ENCODE measurements at regions not wholly inside any gene's neighbourhood (a gene's known extent, or its start where the extent isn't known, plus 50 kb on each side); places are given as distances from the start of the nearest gene placed in this dataset.

DNA sequence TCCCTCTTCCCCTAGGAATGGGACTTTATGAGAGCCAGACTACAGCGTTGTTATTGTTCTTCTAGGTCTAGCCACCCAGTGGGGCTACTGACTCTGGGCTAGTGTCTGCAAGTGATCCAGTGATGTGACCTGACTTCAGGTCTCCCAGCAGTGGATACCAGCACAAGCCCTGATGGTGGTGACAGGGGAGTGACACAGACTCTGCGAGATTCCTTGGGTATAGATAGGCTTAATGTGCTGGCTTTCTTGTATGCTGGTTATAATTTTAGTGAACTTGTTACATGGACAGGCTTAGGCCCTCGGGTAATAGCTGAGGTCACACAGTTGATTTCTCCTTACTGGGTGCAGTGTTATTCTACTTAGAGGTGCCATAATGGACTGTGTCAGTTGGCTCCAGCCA is 106.9 kb downstream of the TBC1D30 start:
- no peak for DNase-seq (ENCODE audit: low read depth)

GRCh38 chr12:64931981-64932380 is 107.5 kb downstream of the TBC1D30 start:
- DNase-seq (ENCODE audit: low read depth) = no peak

- no peak for DNase-seq (ENCODE audit: low read depth)
These were observed 109.3 kb downstream of the TBC1D30 start for GRCh38 chr12:64933791-64934190.

GRCh38 chr12:64937452-64937851 is 113.0 kb downstream of the TBC1D30 start:
- DNase-seq (ENCODE audit: low read depth) = no peak

- DNase-seq (ENCODE audit: low read depth) = no peak
These were observed 113.7 kb downstream of the TBC1D30 start for GRCh38 chr12:64938179-64938578.

GRCh38 chr12:64943686-64944085 is 119.2 kb downstream of the TBC1D30 start:
- peak; percentile 88 for DNase-seq (ENCODE audit: low read depth)

GRCh38 chr12:64944966-64945365 is 120.5 kb downstream of the TBC1D30 start:
- no peak for DNase-seq (ENCODE audit: low read depth)

GRCh38 chr12:64946132-64946829 is 121.8 kb downstream of the TBC1D30 start:
- DNase-seq (ENCODE audit: low read depth) = no peak

DNA sequence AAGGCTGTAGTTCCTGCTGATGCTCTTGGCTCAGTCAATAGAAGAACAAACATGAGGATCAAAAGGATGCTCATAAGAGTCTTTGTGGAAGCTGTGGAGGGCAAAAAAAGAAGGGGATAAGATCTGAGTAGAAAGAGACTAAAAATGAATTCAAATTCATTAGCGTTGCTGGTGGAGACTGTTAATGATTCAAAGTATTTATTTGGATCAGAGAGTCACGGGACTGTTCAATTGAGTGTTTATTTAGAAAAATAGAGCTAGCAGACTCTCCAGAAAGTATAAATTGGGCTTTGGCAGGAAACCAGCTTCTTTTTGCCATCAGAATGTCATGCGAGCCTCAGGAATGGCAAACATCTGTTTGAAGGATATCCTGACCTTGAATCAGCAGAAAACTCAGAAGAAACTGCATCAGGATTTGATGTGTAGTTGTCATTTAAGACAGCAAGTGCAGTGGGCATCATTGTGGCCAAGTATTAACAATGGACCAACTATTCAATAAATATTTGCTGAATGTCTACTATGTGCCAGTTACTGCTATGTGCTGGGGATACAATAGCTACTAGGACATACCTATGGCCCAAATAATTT is 126.4 kb downstream of the TBC1D30 start:
- no peak for DNase-seq (ENCODE audit: low read depth)

- DNase-seq (ENCODE audit: low read depth) = no peak
These were observed 127.5 kb downstream of the TBC1D30 start for GRCh38 chr12:64951944-64952343.

DNA sequence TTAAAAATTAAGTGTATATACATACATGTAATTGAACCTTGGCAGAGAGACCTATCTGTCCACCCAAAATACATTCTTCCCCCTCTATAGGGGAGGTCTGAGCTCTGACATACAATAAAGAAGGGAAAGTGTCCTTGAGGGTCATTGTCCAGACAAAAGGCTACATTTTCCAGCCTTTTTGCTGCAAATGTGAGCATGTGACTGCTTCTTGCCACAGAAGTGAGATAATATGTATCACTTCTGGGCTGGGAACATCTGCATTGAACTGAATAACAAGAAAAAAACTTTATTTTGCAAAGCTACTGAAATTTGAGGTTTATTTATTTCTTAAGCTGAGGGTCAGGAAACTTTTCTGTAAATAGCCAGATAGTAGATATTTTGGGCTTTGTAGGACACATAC is 131.3 kb downstream of the TBC1D30 start:
- no peak for DNase-seq (ENCODE audit: low read depth)

DNA sequence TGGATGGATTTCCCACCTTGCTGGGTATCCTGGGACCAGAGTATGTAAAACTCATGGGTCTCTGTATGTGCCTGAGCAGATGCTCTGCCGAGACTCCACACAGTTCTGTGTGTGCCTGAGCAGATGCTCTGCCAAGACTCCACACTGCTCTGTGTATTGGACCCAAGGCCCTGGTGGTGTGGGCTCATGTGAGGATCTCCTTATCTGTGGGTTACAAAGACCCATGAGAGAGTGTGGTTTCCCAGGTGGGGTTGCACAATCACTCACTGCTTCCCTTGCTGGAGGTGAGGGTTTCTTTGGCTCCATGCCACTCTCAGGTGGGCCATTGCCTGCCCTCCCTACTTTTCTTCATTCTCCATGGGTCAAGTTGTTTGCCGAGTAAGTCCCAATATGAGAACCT is 141.5 kb downstream of the TBC1D30 start:
- DNase-seq (ENCODE audit: low read depth) = no peak

DNA sequence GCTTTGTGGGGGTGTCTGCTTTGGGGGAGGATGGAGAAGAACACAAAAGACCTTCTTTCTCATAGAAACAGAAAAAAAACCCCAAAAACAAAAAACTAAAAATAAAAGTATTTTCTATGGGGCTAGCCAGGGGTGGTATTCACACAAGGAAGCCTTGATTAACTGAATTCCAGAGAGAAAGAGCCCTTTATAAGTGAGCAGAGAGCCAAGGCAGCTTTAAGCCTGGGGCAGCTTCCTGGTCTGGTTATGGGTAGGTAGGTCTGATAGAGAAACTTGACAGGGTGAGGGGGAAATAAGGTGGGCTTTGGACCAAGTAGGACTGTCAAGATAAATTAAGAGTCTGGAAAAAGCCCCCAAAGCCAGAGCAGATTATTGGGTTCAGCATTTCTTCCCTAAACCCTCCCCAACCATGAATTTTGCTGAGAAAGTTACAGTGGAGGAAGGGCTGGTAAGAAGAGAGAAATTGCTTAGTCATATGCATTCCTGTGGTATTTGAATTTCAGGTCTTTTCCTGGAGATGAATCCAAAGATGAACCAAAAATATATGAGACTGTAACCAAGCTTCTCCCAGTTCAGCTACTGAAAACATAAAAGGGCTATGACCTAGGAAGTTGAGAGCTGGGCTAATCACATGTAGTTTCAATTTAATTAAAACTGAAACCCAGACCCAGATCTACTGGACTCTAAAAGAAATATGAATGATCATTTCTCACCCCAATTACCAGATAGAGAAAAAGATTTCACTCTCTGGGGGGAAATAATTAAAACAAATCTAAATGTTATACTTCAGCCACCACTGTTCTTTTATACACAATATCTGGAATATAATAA is 144.8 kb downstream of the TBC1D30 start:
- peak; percentile 68 for DNase-seq (ENCODE audit: low read depth)

DNA sequence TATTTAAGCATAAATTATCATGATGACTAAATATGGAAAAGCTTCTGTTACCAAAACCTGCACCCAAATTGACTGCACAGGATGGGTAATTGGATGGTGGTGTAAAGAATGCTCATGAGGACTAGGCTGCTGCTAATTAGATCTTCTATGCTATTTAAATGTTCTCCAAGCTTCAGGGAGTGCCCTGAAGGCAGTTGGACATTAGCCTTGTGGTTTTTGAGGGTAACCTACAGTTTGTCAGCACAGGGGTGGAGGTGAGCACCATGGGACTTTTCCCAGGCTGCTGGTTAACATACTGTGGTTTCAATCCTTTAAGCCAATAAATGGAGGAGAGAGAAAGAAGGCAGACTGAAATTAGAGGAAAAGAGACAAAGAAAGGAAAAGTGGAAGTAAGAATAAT is 145.0 kb downstream of the WIF1 start:
- DNase-seq (ENCODE audit: low read depth) = no peak

DNA sequence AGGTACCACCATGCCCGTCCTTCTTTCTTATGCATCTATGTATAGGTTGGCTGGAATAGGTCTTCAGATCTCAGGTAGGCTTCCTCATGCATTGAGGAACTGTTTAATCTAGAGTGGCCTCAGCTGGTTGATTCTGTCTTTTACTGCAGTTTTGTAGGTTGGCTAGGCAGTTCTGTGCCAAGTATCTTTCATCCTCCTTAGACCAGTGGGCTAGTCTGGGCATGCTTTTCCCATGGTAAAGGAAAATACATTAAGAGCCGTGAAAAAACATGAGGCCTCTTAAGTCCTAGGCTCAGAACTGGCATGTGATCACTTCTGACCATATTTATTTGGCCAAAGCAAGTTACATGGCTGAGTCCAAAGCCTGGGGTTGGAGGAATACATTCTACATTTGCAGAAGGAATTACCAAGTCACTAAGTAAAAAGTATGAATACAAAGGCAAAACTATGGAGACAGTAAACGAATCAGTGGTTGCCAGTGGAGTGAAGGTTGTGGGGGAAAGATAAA is 137.3 kb downstream of the WIF1 start:
- DNase-seq (ENCODE audit: low read depth) = no peak

- no peak for DNase-seq (ENCODE audit: low read depth)
These were observed 129.9 kb downstream of the WIF1 start for GRCh38 chr12:64991121-64991611.

DNA sequence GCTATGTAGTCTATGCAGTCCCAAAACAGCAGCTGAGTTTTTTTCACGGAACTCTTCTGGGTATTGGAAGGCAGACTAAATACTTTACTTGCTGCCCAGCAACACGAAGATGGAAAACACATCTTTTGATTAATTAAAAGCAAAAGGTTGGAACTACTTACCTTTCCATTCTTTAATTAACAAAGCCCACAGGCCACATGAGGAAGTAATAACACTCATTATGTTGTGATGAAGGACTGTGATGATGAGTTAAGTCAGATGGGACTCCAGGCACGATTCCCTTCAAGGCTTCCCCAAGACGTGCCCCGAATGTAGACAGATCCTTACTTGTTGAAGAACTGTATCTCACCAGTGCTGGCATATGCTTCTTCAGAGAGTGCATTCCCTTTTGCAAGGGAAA is 129.0 kb downstream of the WIF1 start:
- no peak for DNase-seq (ENCODE audit: low read depth)

DNA sequence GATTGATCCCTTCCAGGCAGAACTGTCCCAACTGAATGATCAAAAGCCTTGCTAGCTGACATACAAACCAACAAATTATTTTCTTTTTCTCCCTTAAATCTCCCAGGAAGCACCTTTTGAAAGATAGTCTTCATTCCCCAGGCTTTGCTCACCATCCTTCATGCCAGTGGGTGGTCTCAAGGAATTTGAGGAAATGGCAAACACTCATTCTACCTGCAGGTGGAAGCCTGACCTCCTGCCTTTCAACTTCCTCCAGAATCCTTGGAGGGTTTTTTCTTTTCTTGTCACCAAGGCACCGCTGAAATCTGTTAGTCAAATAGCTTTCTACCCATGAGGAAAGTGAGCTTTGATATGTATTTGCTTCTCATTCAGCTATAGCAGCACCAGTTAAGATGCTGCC is 128.5 kb downstream of the WIF1 start:
- DNase-seq (ENCODE audit: low read depth) = no peak

GRCh38 chr12:64993461-64993860 is 127.6 kb downstream of the WIF1 start:
- DNase-seq (ENCODE audit: low read depth) = no peak

- peak; percentile 23 for DNase-seq (ENCODE audit: low read depth)
These were observed 125.3 kb downstream of the WIF1 start for GRCh38 chr12:64995816-64996215.

DNA sequence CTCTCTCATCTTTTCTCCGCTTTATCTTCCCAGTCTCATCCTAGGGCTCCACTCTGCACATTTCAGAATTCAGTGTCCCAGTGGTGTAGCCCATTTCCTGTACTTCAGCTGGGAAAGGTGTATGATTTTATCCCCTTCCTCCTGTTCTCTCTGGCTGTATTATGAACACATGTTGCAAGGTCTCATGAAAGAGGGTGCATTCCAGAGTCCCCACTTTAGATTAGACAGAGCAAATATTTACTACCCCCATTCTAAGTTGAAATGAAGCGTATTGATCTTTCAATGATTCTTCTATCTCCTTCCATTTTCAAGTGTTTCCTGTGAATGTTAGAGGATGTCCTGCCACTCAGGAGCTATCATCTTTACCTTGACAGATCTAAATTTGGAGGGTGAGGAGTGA is 123.2 kb downstream of the WIF1 start:
- DNase-seq (ENCODE audit: low read depth) = no peak

DNA sequence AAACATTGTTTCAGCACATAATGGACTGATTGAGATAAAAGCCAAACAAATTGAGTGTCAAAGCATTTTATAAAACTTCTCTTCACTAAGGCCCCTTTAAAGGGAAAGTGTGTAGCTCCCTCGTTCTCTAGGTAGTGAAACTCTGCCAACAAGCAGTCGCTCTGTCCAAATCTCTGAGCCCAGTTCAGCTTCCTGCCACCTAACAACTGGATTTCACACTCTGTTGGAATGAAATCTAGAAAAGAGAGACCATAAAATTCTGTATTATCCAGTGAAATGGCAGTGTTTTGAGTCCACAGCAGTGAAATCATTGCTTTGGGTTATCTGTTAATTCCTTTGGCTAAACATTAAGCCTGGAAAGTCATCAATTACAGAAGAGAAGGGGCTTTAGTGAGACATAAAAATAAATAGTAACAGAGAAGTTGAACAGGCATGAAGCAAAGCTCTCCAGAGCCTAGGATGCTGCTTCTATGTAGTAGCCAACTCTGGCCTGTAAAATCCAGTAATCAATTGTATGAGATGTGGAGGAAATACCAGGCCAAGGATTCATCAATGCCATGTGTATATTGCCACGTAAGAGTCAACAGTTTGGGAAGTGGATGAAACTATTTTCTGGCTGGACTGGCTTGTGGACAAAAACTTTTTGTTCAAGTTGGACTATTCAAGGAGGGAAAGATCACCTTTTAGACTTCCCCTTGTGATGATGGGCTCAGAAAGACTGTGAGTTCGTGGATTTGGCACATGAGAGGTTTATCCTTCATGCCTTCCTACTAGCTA is 122.5 kb downstream of the WIF1 start:
- DNase-seq (ENCODE audit: low read depth) = no peak

All from amniotic epithelial cell (primary cell).